ENCODE measurements at regions not wholly inside any gene's neighbourhood (a gene's known extent, or its start where the extent isn't known, plus 50 kb on each side); places are given as distances from the start of the nearest gene placed in this dataset.

GRCh38 chr3:21256932-21257331, 494.1 kb downstream of the ZNF385D start:
- TF ChIP-seq SCRT1 (tag by site-specific recombination; IDR thresholded peaks at IDR 0.05; ENCODE audit: borderline replicate concordance) (no peak), CTCF (tag by site-specific recombination; IDR thresholded peaks at IDR 0.05) (no peak), PRDM1 (tag by site-specific recombination; IDR thresholded peaks at IDR 0.05) (no peak), YY1 (tag by site-specific recombination; IDR thresholded peaks at IDR 0.05) (no peak), ZNF670 (tag by site-specific recombination; IDR thresholded peaks at IDR 0.05; ENCODE audit: low read depth) (no peak), ZNF777 (tag by site-specific recombination; IDR thresholded peaks at IDR 0.05; ENCODE audit: borderline replicate concordance) (no peak), REST (tag by site-specific recombination; IDR thresholded peaks at IDR 0.05) (no peak), KLF17 (tag by site-specific recombination; IDR thresholded peaks at IDR 0.05) (no peak), ZNF792 (tag by site-specific recombination; IDR thresholded peaks at IDR 0.05) (no peak), ZNF707 (tag by site-specific recombination; IDR thresholded peaks at IDR 0.05) (no peak), ZNF544 (tag by site-specific recombination; IDR thresholded peaks at IDR 0.05) (no peak), ZSCAN16 (tag by site-specific recombination; IDR thresholded peaks at IDR 0.05) (no peak), ELK4 (IDR thresholded peaks at IDR 0.05; ENCODE audit: borderline replicate concordance, low read depth, low read length) (no peak), ZNF843 (tag by site-specific recombination; IDR thresholded peaks at IDR 0.05) (no peak)
